ENCODE measurements at regions not wholly inside any gene's neighbourhood (a gene's known extent, or its start where the extent isn't known, plus 50 kb on each side); places are given as distances from the start of the nearest gene placed in this dataset.

GRCh38 chr12:111195316-111195715 is 173.6 kb downstream of the PHETA1 start:
- DNase-seq: no peak

- DNase-seq: no peak
Observed at GRCh38 chr12:111194703-111195051, 174.2 kb downstream of the PHETA1 start.

DNA sequence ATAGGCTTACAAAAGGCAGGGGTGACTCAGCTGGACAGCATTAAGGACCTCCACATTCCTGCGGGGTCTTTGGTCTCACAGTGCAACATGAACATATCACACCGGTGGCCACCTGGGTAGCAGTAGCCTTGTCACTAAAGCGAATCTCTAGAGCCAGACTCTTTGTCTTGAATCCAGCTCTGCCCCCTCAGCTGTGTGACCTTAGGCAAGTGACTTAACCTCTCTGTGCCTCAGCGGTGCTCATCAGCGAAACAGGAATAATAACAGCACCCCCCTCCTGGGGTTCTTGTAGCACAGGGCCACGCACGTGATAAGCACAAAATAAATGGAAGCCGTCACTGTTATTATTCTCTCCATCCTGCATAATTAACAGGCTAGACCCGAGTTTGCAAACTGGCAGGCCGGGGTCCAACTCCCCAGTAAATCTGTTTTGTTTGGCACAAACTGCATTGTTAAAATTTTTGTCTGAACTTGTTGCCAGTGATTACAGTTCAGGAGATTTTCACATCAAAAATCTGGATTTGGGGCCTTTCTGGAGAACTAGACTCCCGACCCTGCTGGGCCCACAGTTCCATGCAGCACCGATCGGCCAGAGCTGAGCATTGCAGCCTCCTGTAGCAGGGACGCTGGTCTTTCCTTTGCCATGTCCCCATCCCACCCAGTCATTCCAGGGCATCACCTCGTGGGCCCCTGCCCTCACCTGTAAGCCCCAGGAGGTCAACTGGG is 174.8 kb downstream of the PHETA1 start:
- DNase-seq: no peak

- no peak for DNase-seq
Observed at GRCh38 chr12:111193496-111193895, 175.4 kb downstream of the PHETA1 start.

GRCh38 chr12:111193067-111193466 is 175.8 kb downstream of the PHETA1 start:
- no peak for DNase-seq

DNA sequence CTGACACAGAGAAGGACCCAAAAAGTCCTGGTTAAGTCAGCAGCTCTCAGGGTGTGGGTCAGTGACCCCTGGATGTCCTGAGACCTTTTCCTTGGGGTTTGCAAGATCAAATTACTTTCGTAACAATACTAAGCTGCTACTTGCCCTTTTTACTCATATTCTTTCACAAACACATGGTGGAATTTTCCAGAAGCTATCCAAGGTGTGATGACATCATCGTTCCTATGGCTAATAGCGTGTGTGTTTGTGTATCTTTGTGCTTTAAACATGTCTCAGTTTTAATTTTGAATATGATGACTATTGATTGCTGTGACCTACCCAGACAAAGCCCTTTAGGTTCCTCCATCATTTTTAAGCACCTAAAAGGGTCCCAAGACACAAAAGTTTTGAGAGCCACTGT is 176.2 kb downstream of the PHETA1 start:
- peak in 2 of 3 donors; percentile 56 to 61 for DNase-seq

GRCh38 chr12:111190741-111191526 is 178.0 kb downstream of the PHETA1 start:
- DNase-seq: no peak

DNA sequence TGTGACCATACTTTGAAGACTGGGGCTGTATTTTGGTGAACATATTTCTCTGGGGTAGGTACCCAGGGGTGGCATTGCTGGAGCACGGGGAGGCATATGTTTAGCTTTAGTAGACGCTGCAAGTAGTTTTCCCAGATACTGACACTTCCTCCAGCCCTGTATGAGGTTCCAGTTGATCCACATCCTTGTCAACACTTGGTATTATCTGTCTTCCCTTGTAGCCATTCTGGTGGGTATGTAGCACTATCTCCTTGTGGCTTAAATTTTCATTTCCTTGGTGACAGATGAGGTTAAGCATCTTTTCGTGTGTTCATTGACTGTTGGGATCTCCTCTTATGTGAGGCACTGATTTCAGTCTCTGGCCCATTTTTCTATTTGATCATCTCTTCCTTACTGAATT is 179.1 kb downstream of the PHETA1 start:
- DNase-seq: no peak

DNA sequence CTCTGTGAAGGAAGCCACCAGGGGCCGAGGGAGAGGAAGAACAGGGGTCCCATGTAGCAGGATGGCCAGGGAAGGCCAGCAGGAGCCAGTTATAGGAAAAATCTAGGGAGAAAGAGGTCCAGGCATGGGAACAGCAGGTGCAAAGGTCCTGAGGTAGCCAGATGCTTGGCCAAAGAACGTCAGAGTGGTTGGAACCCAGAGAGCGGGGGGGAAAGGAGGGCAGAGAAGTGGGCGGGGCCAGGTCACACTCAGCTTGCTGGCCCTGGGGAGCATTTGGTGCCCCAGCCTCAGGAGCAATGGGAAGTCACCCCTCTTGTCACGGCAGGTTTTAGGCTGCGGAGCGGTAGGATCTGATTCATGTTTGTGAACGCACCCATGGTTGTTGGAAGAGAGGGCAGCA is 180.5 kb downstream of the PHETA1 start:
- DNase-seq: no peak

DNA sequence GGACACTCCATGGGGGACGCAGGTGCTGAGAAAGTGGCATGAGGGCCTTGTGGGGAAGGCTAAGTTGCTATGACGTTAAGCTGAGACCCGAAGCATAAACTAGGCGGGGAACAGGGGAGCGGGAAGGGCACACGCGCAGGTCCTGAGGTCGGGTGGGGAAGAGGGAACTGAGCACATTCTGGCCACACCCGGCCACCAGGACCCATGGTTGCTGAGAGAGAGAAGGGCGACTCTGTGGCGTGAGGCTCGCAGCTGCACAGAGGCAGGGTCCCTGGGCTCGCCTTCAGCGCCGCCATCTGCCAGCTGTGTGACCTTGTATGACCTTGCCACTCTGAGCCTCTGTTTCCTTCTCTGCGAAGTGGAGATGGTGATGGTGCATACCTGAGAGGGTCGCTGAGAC is 182.5 kb downstream of the PHETA1 start:
- peak in 1 of 3 donors; percentile 13 for DNase-seq

GRCh38 chr12:111185889-111186227 is 183.0 kb downstream of the PHETA1 start:
- DNase-seq: no peak

DNA sequence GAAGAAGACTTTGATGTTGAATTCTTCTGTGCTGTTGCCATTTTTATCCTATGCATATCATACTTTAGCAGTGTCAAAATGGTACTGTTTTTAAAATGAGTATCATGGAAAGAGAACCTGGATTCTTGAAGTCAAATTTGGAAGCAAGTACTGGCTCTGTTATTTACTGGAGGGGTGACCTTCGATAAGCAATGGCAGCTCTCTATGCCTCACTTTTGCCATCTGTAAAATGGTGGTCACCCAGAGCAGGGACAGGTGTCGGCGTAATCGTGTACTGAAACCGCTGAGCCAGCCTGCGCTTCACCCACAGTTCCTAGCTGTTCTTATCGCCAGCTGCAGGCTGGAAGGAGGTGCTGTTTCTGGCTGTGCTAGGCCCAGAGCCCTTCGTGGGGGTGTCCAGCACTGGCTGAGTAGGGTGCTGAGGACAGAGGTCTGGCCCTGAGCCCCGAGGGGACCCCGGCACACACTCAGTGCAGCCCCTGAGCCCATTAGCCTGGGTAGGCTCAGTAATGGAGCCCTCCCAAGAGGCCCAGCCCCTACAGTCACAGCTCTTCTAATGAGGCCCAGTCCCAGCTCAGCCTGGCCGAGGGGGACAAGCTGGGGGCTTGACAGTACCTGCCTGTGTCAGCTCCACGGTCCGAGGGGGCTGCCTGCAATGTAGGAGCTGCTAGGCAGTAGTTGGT is 183.5 kb downstream of the PHETA1 start:
- DNase-seq: no peak

DNA sequence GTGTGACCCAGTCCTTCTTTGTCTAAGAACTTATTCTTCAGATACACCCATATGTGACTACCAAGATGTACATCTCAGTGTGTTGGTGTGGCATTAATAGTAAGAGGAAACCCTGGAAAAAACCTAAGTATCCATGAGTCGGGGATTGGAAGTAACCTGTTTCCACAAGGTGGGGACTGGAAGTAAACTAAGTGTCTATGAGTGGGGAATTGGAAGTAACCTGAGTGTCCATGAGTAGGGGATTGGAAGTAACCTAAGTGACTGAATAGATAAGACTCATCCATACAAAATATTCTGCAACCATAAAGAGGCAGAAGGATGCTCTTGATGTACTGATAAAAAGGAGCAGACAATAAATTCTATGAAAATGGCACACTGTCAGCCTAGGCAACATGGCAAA is 184.7 kb downstream of the PHETA1 start:
- DNase-seq: no peak

GRCh38 chr12:111183094-111183493 is 185.8 kb downstream of the PHETA1 start:
- no peak for DNase-seq

DNA sequence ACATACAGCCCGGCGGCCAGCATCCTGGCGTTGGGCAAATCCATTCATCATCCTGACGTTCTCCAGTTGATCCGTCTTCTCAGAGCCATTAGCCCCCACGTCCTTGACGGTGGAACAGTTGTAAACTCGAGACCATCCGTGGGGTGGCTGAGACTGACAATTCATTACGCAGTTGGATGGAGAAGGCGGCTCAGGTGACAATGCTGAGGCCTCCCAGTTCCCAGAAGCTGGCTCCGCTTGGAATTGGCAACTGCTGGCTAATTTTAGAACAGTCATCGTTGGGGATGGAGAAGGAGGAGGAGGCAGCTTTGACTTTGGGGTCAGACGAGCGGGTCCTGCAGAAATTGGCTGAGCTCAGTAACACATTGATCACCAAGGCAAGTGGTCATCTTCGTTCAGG is 186.5 kb downstream of the PHETA1 start:
- DNase-seq: no peak

GRCh38 chr12:111181143-111181726 is 187.7 kb downstream of the PHETA1 start:
- DNase-seq: peak; percentile 44 to 59 (median 48)

DNA sequence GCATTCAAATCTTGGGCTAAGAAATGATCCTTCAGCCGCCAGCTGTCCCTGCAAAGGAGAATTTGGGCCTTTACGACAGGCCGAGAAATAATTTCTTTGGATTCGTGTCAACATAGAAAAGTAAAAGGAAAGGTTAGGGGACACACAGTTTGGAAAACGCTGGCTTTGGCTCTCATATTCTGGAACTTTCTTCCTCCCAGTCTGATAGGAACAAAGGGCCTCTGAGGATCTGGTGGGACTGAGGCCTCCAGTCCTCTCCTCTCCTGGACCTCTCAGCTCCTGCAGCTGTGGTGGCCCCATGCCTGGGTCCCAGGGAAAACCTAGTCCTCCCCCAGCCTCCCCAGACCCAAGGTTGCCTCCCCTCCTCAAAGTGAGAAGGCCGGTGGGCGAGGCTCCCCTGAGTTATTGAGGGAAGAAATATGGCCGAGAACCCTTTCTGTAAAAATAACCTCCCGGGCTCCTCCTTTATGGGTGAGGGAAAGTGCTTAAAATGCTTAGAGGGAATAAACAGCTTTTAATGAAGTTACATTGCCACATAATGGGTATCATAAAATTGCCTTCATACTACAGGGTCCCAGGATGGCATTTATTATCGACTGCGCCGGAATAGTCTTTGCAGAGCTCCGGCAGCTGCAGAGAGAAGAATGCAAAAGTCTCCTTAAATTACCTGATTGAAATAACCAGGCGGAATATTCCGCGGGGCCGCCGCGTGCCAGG is 188.3 kb downstream of the PHETA1 start:
- no peak for DNase-seq

DNA sequence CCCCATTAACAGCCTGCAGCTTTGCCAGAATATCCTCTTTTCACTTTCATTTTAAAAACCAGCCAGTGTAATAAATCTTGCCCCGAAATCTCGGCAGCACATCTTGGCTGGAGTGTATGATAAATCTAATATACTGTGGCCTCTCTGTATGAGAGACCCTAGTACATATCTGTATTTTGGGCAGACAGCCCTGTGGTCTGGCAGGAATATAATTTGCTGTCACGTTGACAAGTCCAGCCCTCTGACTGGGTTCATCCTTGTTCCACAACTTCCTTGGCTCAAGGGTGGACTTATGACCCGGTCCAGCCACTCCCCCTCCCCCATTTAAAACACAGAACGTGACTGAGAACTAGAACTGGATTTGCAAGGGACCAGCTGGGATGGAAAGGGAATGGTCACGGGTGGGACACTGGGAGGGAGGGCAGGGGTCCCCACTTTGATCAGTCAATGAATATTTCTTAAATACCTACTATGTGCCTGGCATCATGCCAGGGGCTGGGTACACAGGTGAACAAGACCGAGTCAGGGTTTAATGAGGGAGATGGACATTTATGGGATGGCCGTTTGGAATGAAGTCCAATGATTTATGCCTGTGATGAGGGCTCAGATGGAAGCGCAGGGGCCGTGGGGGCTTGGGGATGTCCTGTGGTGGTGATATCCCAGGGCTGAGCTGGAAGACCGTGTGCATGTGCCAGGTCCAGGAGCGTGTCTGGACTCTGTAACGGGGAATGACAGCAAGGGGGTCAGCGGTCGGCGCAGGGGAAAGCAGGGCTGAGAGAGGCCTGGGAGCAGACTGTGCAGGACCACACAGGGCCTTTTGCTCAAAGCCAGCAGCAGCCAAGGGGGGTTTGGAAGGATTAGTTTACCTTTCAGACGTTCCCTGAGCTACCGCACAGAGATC is 190.5 kb downstream of the PHETA1 start:
- DNase-seq: peak in 1 of 3 donors; percentile 17

DNA sequence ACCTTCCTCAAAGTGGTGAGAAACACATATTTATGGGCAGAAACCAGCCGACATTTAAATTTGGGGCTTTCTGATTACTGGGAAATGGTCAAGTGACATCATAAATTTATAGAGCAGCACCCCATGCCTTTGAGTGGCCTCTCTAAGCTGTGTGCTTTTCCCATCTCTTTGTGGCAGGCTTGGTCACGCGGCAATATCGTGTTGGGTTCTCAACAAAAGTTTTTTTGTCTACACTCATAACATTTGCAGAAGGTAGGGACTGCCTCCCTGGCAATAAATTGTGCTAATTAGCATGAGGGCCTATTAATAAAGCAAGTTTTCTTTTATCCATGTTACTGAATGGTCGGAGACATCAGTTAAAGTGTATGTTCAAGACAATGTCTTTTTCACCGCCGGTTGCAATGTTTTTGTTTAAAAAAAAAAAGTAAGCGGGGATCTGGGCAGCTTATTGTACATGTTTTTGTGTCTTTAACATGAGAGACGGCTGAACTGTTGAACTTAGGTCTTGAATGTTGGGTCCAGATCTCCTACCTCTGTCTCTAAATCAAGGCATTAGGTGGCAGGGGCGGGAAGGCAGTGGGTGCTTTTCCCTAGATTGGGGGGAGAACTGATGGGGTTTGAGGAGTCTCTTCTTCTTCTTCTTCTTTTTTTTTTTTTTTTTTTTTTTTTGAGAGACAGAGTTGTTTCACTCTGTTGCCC is 193.3 kb downstream of the PHETA1 start:
- peak; percentile 77 to 89 (median 81) for DNase-seq

DNA sequence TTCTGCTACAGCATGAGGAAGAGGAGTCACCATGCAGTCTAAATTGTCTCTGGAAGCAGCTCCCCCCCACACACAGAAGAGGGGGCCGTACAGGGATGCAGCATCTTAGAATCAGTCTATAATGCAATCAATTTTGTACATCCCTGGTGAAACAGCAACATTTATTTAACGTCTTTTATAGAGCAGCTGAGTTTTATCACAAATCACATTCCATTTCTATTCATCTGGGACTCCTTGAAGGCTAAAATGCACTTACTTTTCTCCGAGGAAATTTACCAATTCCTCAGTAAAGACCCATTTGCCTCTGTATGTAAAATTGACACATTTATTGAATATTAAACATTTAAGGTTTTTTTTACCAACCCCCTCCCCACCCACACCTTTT is 193.9 kb downstream of the PHETA1 start:
- no peak for DNase-seq

All from suppressor macrophage treated with lipopolysaccharide for 1 hour (primary cell).